K562 (cell line): ENCODE measurements at regions not wholly inside any gene's neighbourhood (a gene's known extent, or its start where the extent isn't known, plus 50 kb on each side); places are given as distances from the start of the nearest gene placed in this dataset.

Experiments
- ADNP ChIP-seq: fragments of 200-800 bp; sonication (Bioruptor generic); IDR thresholded peaks from 2 replicates; pipeline ENCODE4 v1.6.1; 2016; ENCODE audit warnings: missing genetic modification characterization, missing compliant biosample characterization
- CBFA2T3 ChIP-seq: fragments of 450-650 bp; IDR thresholded peaks from 2 replicates; pipeline ENCODE4 v1.6.1; 2017
- CC2D1A ChIP-seq: fragments of 450-650 bp; IDR thresholded peaks from 2 replicates; pipeline ENCODE4 v1.6.1; 2017; ENCODE audit warnings: mild to moderate bottlenecking
- FIP1L1 ChIP-seq: fragments of 200-400 bp; formaldehyde crosslinking; IDR thresholded peaks from 2 replicates; pipeline ENCODE4 v1.6.1; 2018; ENCODE audit warnings: mild to moderate bottlenecking, low read depth, low read length; ENCODE audit not compliant: poor library complexity, severe bottlenecking
- FOXM1 ChIP-seq, 2 experiments: fragments of 450-650 bp in 1 of 2; sonication (generic) in 1 of 2; formaldehyde crosslinking in 1 of 2; IDR thresholded peaks; 2 replicates each; pipeline versions ENCODE4 v1.6.1 to v1.9.0; 2017 to 2022; ENCODE audit warnings: low read depth in 2 of 2, mild to moderate bottlenecking in 2 of 2, missing genetic modification reagents in 1 of 2, moderate library complexity in 1 of 2
- FOXP1 ChIP-seq: sonication (generic); formaldehyde crosslinking; IDR thresholded peaks from 2 replicates; pipeline ENCODE4 v1.8.0; 2022; ENCODE audit warnings: mild to moderate bottlenecking, missing genetic modification reagents
- GTF2E2 ChIP-seq: fragments of 200-800 bp; sonication (Bioruptor generic); IDR thresholded peaks from 2 replicates; pipeline ENCODE4 v1.6.1; 2016; ENCODE audit warnings: missing genetic modification characterization, missing compliant biosample characterization
- HMG20B ChIP-seq: fragments of 250-450 bp; sonication (Bioruptor Pico); IDR thresholded peaks from 2 replicates; pipeline ENCODE4 v1.5.0; 2021; ENCODE audit warnings: mild to moderate bottlenecking
- LEF1 ChIP-seq: fragments of 450-650 bp; IDR thresholded peaks from 2 replicates; pipeline ENCODE4 v1.6.1; 2016; ENCODE audit warnings: mild to moderate bottlenecking
- MAX ChIP-seq: sonication (generic); formaldehyde crosslinking; IDR thresholded peaks from 2 replicates; pipeline ENCODE4 v1.9.0; 2022; ENCODE audit warnings: mild to moderate bottlenecking, missing genetic modification reagents
- MBD2 ChIP-seq: sonication (generic); IDR thresholded peaks from 2 replicates; pipeline ENCODE4 v1.6.1; 2016; ENCODE audit warnings: low read depth, borderline replicate concordance
- MED1 ChIP-seq: sonication (generic); formaldehyde crosslinking; IDR thresholded peaks from 2 replicates; pipeline ENCODE4 v1.8.1; 2023; ENCODE audit warnings: missing genetic modification reagents, borderline replicate concordance
- MTA1 ChIP-seq: fragments of 450-650 bp; IDR thresholded peaks from 2 replicates; pipeline ENCODE4 v1.6.1; 2017; ENCODE audit warnings: borderline replicate concordance
- MXI1 ChIP-seq: IDR thresholded peaks from 2 replicates; pipeline ENCODE4 v1.6.1; 2011; ENCODE audit warnings: low read depth, mild to moderate bottlenecking, improper control_type of control experiment, low read length
- MYNN ChIP-seq, 2 experiments: sonication (generic); formaldehyde crosslinking in 1 of 2; IDR thresholded peaks; 2 replicates each; pipeline versions ENCODE4 v1.5.0 to v1.6.1; 2016 to 2020; ENCODE audit warnings: antibody characterized with exemption in 1 of 2, missing genetic modification reagents in 1 of 2
- PHB ChIP-seq: fragments of 250-450 bp; sonication (Bioruptor Pico); IDR thresholded peaks from 2 replicates; pipeline ENCODE4 v1.5.0; 2021
- POLR3A ChIP-seq: IDR thresholded peaks from 2 replicates; pipeline ENCODE4 v1.6.1; 2011; ENCODE audit warnings: borderline replicate concordance, mild to moderate bottlenecking, moderate library complexity; ENCODE audit not compliant: insufficient read length, insufficient read depth; ENCODE audit errors: extremely low read depth
- RBM15 ChIP-seq: fragments of 200-400 bp; formaldehyde crosslinking; IDR thresholded peaks from 2 replicates; pipeline ENCODE4 v1.6.1; 2018; ENCODE audit warnings: mild to moderate bottlenecking, low read length, moderate library complexity; ENCODE audit not compliant: insufficient read depth
- SMC3 ChIP-seq: conservative IDR thresholded peaks from 2 replicates; pipeline ENCODE4 v1.6.1; 2011; ENCODE audit warnings: low read depth, low read length, improper control_type of control experiment; ENCODE audit not compliant: insufficient read depth
- SOX6 ChIP-seq: fragments of 450-650 bp; IDR thresholded peaks from 2 replicates; pipeline ENCODE4 v1.6.1; 2014; ENCODE audit warnings: mild to moderate bottlenecking
- TAL1 ChIP-seq: fragments of 450-650 bp; IDR thresholded peaks from 2 replicates; pipeline ENCODE4 v1.6.1; 2016; ENCODE audit warnings: mild to moderate bottlenecking
- TBP ChIP-seq: optimal IDR thresholded peaks from 2 replicates; pipeline ENCODE3; 2011; ENCODE audit warnings: low read depth, low read length, improper control_type of control experiment
- YBX1 ChIP-seq: fragments of 450-650 bp; IDR thresholded peaks from 2 replicates; pipeline ENCODE4 v1.7.1; 2016; ENCODE audit warnings: mild to moderate bottlenecking
- ZBTB12 ChIP-seq: fragments of 250-450 bp; sonication (Bioruptor Pico); IDR thresholded peaks from 2 replicates; pipeline ENCODE4 v1.4.0; 2020
- ZC3H4 ChIP-seq: sonication (generic); formaldehyde crosslinking; IDR thresholded peaks from 2 replicates; pipeline ENCODE4 v1.9.0; 2021; ENCODE audit warnings: missing genetic modification reagents, borderline replicate concordance
- ZKSCAN8 ChIP-seq: fragments of 200-800 bp; sonication (Bioruptor generic); IDR thresholded peaks from 2 replicates; pipeline ENCODE4 v1.6.1; 2016; ENCODE audit warnings: missing genetic modification characterization, missing compliant biosample characterization
- ZNF143 ChIP-seq: sonication (generic); formaldehyde crosslinking; IDR thresholded peaks from 2 replicates; pipeline ENCODE4 v1.9.0; 2022; ENCODE audit warnings: mild to moderate bottlenecking, missing genetic modification reagents
- TF ChIP-seq, protein P1 (sequence below): IDR thresholded peaks from 2 replicates; pipeline ENCODE4 v1.6.1; 2014; ENCODE audit warnings: antibody characterized with exemption

DNA sequence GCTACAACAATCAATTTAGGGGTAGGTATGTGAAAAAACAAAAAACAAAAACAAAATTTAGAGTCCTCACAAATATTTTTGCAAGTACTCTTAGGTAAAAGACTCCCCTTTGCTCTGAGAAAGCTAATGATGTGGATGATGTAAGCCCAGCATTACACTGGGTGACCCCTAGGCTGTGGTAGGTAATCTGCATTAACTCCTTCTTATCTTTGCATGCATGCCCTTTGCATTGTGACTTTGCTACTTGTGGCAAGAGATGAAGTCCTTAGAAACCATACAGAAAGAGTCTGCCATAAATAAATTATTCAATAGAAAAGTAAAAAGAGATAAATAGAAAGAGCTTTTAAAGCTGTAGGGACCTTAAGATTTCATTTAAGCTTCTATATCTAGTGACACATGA lies 159.7 kb upstream of the MBNL1 start (continued):
- no peak for TF ChIP-seq FIP1L1
- no peak for TF ChIP-seq FOXP1 (CRISPR knock-in tag)
- no peak for TF ChIP-seq MED1 (CRISPR knock-in tag)
- peak; percentile 37; the same call in 1 of the 2 replicates for TF ChIP-seq MBD2
- peak; percentile 83 for TF ChIP-seq SOX6
- peak; percentile 87 for TF ChIP-seq CBFA2T3
- TF ChIP-seq PHB (CRISPR knock-in tag), result no peak
- no peak for TF ChIP-seq ZKSCAN8 (CRISPR knock-in tag)
- no peak for TF ChIP-seq MYNN (IDR thresholded peaks at IDR 0.05)
- no peak for TF ChIP-seq MYNN (CRISPR knock-in tag; IDR thresholded peaks at IDR 0.05)
- TF ChIP-seq ZC3H4 (CRISPR knock-in tag), result no peak
- TF ChIP-seq LEF1, result peak; percentile 96
- no peak for TF ChIP-seq ZBTB12 (CRISPR knock-in tag)
- TF ChIP-seq RBM15, result no peak
- TF ChIP-seq MTA1, result peak; percentile 19; the same call in 1 of the 2 replicates
- TF ChIP-seq POLR3A, result no peak
- peak; percentile 49 for TF ChIP-seq ADNP (tag)
- no peak for TF ChIP-seq YBX1
- TF ChIP-seq, protein P1, sequence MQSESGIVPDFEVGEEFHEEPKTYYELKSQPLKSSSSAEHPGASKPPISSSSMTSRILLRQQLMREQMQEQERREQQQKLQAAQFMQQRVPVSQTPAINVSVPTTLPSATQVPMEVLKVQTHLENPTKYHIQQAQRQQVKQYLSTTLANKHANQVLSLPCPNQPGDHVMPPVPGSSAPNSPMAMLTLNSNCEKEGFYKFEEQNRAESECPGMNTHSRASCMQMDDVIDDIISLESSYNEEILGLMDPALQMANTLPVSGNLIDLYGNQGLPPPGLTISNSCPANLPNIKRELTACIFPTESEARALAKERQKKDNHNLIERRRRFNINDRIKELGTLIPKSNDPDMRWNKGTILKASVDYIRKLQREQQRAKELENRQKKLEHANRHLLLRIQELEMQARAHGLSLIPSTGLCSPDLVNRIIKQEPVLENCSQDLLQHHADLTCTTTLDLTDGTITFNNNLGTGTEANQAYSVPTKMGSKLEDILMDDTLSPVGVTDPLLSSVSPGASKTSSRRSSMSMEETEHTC, result 0 out of 2 replicates have a peak, but pooled peaks have one; percentile 37
- peak; percentile 57; the same call in 1 of the 2 replicates for TF ChIP-seq CC2D1A
- TF ChIP-seq FOXM1 (IDR thresholded peaks at IDR 0.05; ENCODE audit: low read depth), result peak; percentile 76
- no peak for TF ChIP-seq FOXM1 (CRISPR knock-in tag; IDR thresholded peaks at IDR 0.05; ENCODE audit: low read depth)
- TF ChIP-seq ZNF143, result no peak
- TF ChIP-seq MAX (CRISPR knock-in tag), result no peak
- TF ChIP-seq SMC3, result no peak
- peak; percentile 84 for TF ChIP-seq TAL1
- TF ChIP-seq HMG20B (CRISPR knock-in tag), result no peak
- no peak for TF ChIP-seq TBP
- no peak for TF ChIP-seq GTF2E2 (tag)
- no peak for TF ChIP-seq MXI1
